Mesenchymal stem cell (in vitro differentiated cells and primary cell): ENCODE measurements at regions not wholly inside any gene's neighbourhood (a gene's known extent, or its start where the extent isn't known, plus 50 kb on each side); places are given as distances from the start of the nearest gene placed in this dataset.

Experiments used
- DNase-seq: peaks from one replicate; pipeline ENCODE4 v3.0.0-alpha.2; 2013
- H2AFZ ChIP-seq: one replicate; pipeline ENCODE4 v1.6.1; 2013; ENCODE audit warnings: low read depth, mild to moderate bottlenecking, control low read depth, inconsistent platforms, low read length, moderate library complexity
- H2AK5ac ChIP-seq: 2 replicates; pipeline ENCODE4 v1.6.1; 2013; ENCODE audit warnings: low read length, moderate library complexity, mild to moderate bottlenecking, inconsistent platforms; ENCODE audit not compliant: severe bottlenecking
- H2BK120ac ChIP-seq: one replicate; pipeline ENCODE4 v1.6.1; 2013; ENCODE audit warnings: low read depth, mild to moderate bottlenecking, inconsistent platforms, low read length, moderate library complexity
- H2BK12ac ChIP-seq, 2 experiments: one replicate each; pipeline ENCODE4 v1.6.1; 2013; ENCODE audit warnings: inconsistent platforms in 2 of 2, low read length in 2 of 2, mild to moderate bottlenecking in 2 of 2, moderate library complexity in 2 of 2, control low read depth in 1 of 2
- H2BK15ac ChIP-seq: one replicate; pipeline ENCODE4 v1.6.1; 2013; ENCODE audit warnings: mild to moderate bottlenecking, low read depth, inconsistent platforms; ENCODE audit not compliant: poor library complexity, severe bottlenecking
- H2BK5ac ChIP-seq: 2 replicates; pipeline ENCODE4 v1.6.1; 2013; ENCODE audit warnings: low read depth, mild to moderate bottlenecking, low read length, control low read depth, inconsistent platforms; ENCODE audit not compliant: poor library complexity, severe bottlenecking
- H3K14ac ChIP-seq, 2 experiments: one replicate each; pipeline ENCODE4 v1.6.1; 2013; ENCODE audit warnings: inconsistent platforms in 2 of 2, low read length in 2 of 2, control low read depth in 1 of 2, mild to moderate bottlenecking in 1 of 2, moderate library complexity in 1 of 2
- H3K18ac ChIP-seq, 2 experiments: one replicate each; pipeline ENCODE4 v1.6.1; 2013; ENCODE audit warnings: inconsistent platforms in 2 of 2, low read length in 2 of 2, control low read depth in 1 of 2, low read depth in 1 of 2, mild to moderate bottlenecking in 1 of 2
- H3K23ac ChIP-seq, 2 experiments: one replicate each; pipeline ENCODE4 v1.6.1; 2013; ENCODE audit warnings: inconsistent platforms in 2 of 2, low read length in 2 of 2, mild to moderate bottlenecking in 2 of 2, moderate library complexity in 2 of 2, control low read depth in 1 of 2
- H3K27ac ChIP-seq: 2 replicates; pipeline ENCODE4 v1.5.1; 2013; ENCODE audit warnings: mild to moderate bottlenecking, moderate library complexity, low read length, control low read depth, inconsistent platforms; ENCODE audit not compliant: poor library complexity, severe bottlenecking
- H3K27me3 ChIP-seq, 2 experiments: 2 replicates each; pipeline versions ENCODE4 v1.6.1 to v1.7.0; 2013; ENCODE audit warnings: low read length in 2 of 2, mild to moderate bottlenecking in 2 of 2, moderate library complexity in 2 of 2, control low read depth in 1 of 2, inconsistent platforms in 1 of 2; ENCODE audit not compliant: control insufficient read depth in 1 of 2, insufficient read depth in 1 of 2
- H3K36me3 ChIP-seq, 2 experiments: 2 replicates each; pipeline versions ENCODE4 v1.6.1 to v1.7.0; 2013; ENCODE audit warnings: low read length in 2 of 2, control low read depth in 1 of 2, inconsistent platforms in 1 of 2, low read depth in 1 of 2, mild to moderate bottlenecking in 1 of 2; ENCODE audit not compliant: insufficient read depth in 2 of 2, control insufficient read depth in 1 of 2
- H3K4ac ChIP-seq, 2 experiments: one replicate each; pipeline ENCODE4 v1.6.1; 2013; ENCODE audit warnings: inconsistent platforms in 2 of 2, low read length in 2 of 2, mild to moderate bottlenecking in 2 of 2, moderate library complexity in 2 of 2, control low read depth in 1 of 2, low read depth in 1 of 2
- H3K4me1 ChIP-seq: 2 replicates; pipeline ENCODE4 v1.6.1; 2013; ENCODE audit warnings: low read depth, low read length, control low read depth; ENCODE audit not compliant: control insufficient read depth, insufficient read depth
- H3K4me2 ChIP-seq: 2 replicates; pipeline ENCODE4 v1.6.1; 2013; ENCODE audit warnings: low read length, mild to moderate bottlenecking, inconsistent platforms; ENCODE audit not compliant: poor library complexity, severe bottlenecking
- H3K4me3 ChIP-seq, 2 experiments: 2 replicates each; pipeline versions ENCODE4 v1.5.1 to v1.7.0; 2013; ENCODE audit warnings: low read length in 2 of 2, mild to moderate bottlenecking in 2 of 2, control low read depth in 1 of 2, low read depth in 1 of 2; ENCODE audit not compliant: insufficient read depth in 1 of 2
- H3K79me1 ChIP-seq: replicated peaks from 2 replicates; pipeline ENCODE4 v1.6.1; 2013; ENCODE audit warnings: mild to moderate bottlenecking, control low read depth, low read length, inconsistent platforms; ENCODE audit not compliant: poor library complexity, severe bottlenecking
- H3K9ac ChIP-seq: 2 replicates; pipeline ENCODE4 v1.7.0; 2013; ENCODE audit warnings: mild to moderate bottlenecking, low read length, moderate library complexity
- H3K9me3 ChIP-seq: 2 replicates; pipeline ENCODE4 v1.7.0; 2013; ENCODE audit warnings: mild to moderate bottlenecking, low read length; ENCODE audit not compliant: control insufficient read depth
- H4K8ac ChIP-seq: one replicate; pipeline ENCODE4 v1.6.1; 2013; ENCODE audit warnings: inconsistent platforms, mild to moderate bottlenecking, low read length, moderate library complexity
- H4K91ac ChIP-seq: one replicate; pipeline ENCODE4 v1.6.1; 2013; ENCODE audit warnings: mild to moderate bottlenecking, low read length, inconsistent platforms
- WGBS: methylation state at CpG from one replicate; pipeline ENCODE4 v1.1.7; 2013; ENCODE audit warnings: mixed read lengths; 5-methylcytosine and 5-hydroxymethylcytosine counted together

DNA sequence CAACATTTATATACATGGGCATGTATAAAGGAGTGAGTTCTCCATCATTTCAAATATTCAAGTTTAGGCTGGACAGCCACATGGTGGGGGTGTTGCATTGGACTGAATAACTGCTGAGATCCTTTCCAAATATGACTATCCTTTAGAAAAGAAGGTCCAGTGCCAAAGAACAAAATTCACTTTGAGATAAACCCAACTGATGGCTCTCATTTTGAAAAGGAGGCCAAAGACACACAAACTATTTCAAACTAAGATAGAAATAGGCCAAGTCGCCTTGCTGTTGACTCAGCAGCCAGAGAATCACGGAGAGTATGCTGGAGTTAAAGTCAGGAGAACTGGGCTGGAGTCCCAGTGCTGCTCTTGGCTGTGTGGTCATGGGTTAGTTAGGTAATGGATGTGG is 204.5 kb upstream of the LRATD1 start:
- Histone ChIP-seq H3K4me1 (no peaks in the 10 kb centered on the region), H2BK5ac (no peak overlapping the region), H2BK12ac (no peak overlapping the region), H3K18ac (no peak overlapping the region), H3K4ac (no peak overlapping the region), H3K9me3 (no peaks in the 10 kb centered on the region), H3K36me3 (no peaks in the 10 kb centered on the region), H3K27ac (no peak overlapping the region), H3K4me2 (no peak overlapping the region), H2AFZ (no peak overlapping the region), H2BK15ac (no peak overlapping the region), H4K8ac (no peak overlapping the region), H3K79me1 (no peaks in the 10 kb centered on the region), H3K4me3 (no peak overlapping the region), H2AK5ac (no peak overlapping the region), H3K23ac (no peak overlapping the region), H3K9ac (no peak overlapping the region), H3K14ac (no peak overlapping the region), H4K91ac (no peak overlapping the region), H2BK120ac (no peak overlapping the region), H3K27me3 (no peaks in the 10 kb centered on the region)
- WGBS, result 5% methylated on average over 2 of the region's 2 CpGs
- DNase-seq, result no peak

DNA sequence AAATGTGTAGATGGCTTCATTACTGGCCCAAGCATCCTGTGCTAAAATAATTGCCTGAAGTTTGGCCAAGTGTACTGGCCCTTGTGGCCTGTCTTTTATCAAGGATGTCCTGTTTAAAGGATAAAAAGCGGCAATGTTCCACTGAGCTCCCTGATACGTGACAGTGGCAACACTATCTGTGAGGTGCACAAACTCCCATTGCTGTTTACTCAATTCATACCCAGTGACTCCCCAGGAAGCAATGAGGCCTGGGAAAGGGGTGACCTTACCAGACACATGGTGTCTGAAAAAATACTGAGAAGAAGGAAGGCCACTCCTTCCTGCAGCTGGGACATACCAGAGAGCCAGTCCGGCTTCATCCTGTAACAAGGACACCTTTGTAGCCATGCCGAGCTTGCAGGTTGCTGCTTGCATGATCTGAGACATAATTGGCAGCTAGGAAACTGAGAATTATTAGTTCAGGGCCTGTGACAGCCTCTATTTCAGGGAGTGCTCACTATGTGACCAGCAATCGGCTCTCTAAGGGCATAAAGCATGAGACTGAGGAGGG is 198.5 kb upstream of the LRATD1 start:
- no peaks in the 10 kb centered on the region for H3K79me1 ChIP-seq
- no peaks in the 10 kb centered on the region for H3K36me3 ChIP-seq
- H2BK12ac ChIP-seq, result no peak overlapping the region
- no peak overlapping the region for H2BK120ac ChIP-seq
- H3K4me2 ChIP-seq, result no peak overlapping the region
- H4K8ac ChIP-seq, result no peak overlapping the region
- no peak overlapping the region for H2AFZ ChIP-seq
- H3K9me3 ChIP-seq, result no peaks in the 10 kb centered on the region
- no peak overlapping the region for H2AK5ac ChIP-seq
- no peak overlapping the region for H2BK15ac ChIP-seq
- WGBS, result 83% methylated on average over 5 of the region's 5 CpGs
- no peak overlapping the region for H3K14ac ChIP-seq
- DNase-seq, result no peak
- no peaks in the 10 kb centered on the region for H3K27me3 ChIP-seq
- H3K4ac ChIP-seq, result no peak overlapping the region
- no peak overlapping the region for H3K9ac ChIP-seq
- no peak overlapping the region for H4K91ac ChIP-seq
- no peak overlapping the region for H3K23ac ChIP-seq
- no peaks in the 10 kb centered on the region for H3K4me1 ChIP-seq
- no peak overlapping the region for H3K18ac ChIP-seq
- H3K27ac ChIP-seq, result no peak overlapping the region
- no peak overlapping the region for H3K4me3 ChIP-seq
- H2BK5ac ChIP-seq, result no peak overlapping the region

DNA sequence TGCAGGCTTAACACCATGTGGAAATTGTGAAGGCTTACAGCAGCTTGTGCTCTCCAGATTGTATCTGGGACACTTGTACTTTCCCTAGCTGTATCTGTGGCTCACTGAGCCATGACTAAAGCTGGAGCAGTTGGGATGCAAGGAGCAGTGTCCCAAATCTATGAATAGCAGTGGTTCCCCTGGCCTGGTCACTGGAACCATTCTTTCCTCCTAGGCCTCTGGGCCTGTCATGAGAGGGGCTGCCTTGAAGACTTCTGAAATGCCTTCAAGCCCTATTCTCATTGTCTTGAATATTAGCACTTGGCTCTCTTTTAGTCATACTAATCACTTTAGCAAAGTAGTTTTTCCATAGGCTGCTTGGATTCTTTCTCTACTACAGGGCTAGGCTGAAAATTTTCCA is 186.8 kb upstream of the LRATD1 start:
- no peak overlapping the region for H3K4me2 ChIP-seq
- H2BK120ac ChIP-seq, result no peak overlapping the region
- no peak overlapping the region for H4K91ac ChIP-seq
- no peak overlapping the region for H3K18ac ChIP-seq
- no peak overlapping the region for H3K14ac ChIP-seq
- H3K9ac ChIP-seq, result no peak overlapping the region
- no peak overlapping the region for H2BK5ac ChIP-seq
- H2AK5ac ChIP-seq, result no peak overlapping the region
- H3K27ac ChIP-seq, result no peak overlapping the region
- H3K23ac ChIP-seq, result no peak overlapping the region
- DNase-seq, result no peak
- H3K36me3 ChIP-seq, result no peaks in the 10 kb centered on the region
- H3K4me1 ChIP-seq, result no peaks in the 10 kb centered on the region
- H3K27me3 ChIP-seq, result no peaks in the 10 kb centered on the region
- no peaks in the 10 kb centered on the region for H3K79me1 ChIP-seq
- no peak overlapping the region for H4K8ac ChIP-seq
- no peak overlapping the region for H3K4ac ChIP-seq
- H3K4me3 ChIP-seq, result no peak overlapping the region
- peaks cover 13% of the 10 kb centered on the region for H3K9me3 ChIP-seq
- H2AFZ ChIP-seq, result no peak overlapping the region
- no peak overlapping the region for H2BK12ac ChIP-seq
- no peak overlapping the region for H2BK15ac ChIP-seq

DNA sequence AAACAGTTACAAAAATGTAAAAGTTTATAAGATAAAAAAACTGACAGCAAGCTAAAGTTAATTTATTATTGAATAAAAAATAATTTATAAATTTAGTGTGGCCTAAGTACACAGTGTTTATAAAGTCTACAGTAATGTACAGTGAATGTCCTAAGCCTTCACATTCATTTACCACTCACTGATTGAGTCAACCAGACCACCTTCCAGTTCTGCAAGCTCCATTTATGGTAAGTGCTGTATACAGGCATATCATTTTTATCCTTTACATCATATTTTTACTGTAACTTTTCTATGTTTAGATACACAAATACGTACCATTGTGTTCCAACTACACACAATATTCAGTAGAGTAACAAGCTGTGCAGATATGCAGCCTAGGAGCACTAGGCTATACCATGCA is 184.2 kb upstream of the LRATD1 start:
- Histone ChIP-seq H3K4me3 (no peak overlapping the region), H3K27ac (no peak overlapping the region), H3K79me1 (no peaks in the 10 kb centered on the region), H3K18ac (no peak overlapping the region), H3K23ac (no peak overlapping the region), H3K9ac (no peak overlapping the region), H2BK15ac (no peak overlapping the region), H3K4me2 (no peak overlapping the region), H2BK120ac (no peak overlapping the region), H3K4ac (no peak overlapping the region), H2AK5ac (no peak overlapping the region), H3K9me3 (peaks cover 13% of the 10 kb centered on the region), H3K27me3 (no peaks in the 10 kb centered on the region), H3K4me1 (no peaks in the 10 kb centered on the region), H3K14ac (no peak overlapping the region), H2BK12ac (no peak overlapping the region), H4K8ac (no peak overlapping the region), H2AFZ (no peak overlapping the region), H2BK5ac (no peak overlapping the region), H4K91ac (no peak overlapping the region), H3K36me3 (no peaks in the 10 kb centered on the region)
- WGBS, result 50% methylated on average over 1 of the region's 1 CpG
- no peak for DNase-seq
